DMS 273 (cell line): ENCODE measurements at regions not wholly inside any gene's neighbourhood (a gene's known extent, or its start where the extent isn't known, plus 50 kb on each side); places are given as distances from the start of the nearest gene placed in this dataset.
"Not testable (repeated sequence)": the region's sequence is repeated elsewhere in the genome, so short reads cannot be mapped to it uniquely, and the experiment has no call there.

Experiments used
- DNase-seq: peaks from one replicate; lab custom pipeline; 2025; ENCODE audit not compliant: unreplicated experiment; lab: John Stamatoyannopoulos, UW

- no peak for DNase-seq
Measured at GRCh38 chr2:160550048-160550447, 56.4 kb upstream of the RBMS1 start.

DNA sequence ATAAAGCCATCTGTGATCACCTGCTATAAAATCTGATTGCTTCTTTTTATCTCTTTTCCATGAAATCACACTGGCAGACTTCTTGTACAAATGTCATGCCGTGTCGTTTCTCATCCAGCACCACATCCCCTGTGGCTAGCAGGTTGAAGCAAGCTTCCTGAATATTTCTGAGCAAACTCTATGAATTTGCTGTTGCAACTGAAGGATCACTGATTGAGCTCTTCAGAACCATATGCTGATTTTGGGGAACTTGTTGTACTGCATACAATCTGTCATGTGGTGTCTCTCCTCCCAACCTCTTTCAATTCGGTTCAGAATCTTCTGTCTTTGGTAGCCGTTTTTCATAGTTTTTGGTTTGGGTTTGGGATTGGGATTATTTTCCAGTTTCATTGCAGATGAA, 57.7 kb upstream of the RBMS1 start:
- DNase-seq = no peak

- DNase-seq = no peak
Measured at GRCh38 chr2:160555420-160556071, 61.9 kb upstream of the RBMS1 start.

DNA sequence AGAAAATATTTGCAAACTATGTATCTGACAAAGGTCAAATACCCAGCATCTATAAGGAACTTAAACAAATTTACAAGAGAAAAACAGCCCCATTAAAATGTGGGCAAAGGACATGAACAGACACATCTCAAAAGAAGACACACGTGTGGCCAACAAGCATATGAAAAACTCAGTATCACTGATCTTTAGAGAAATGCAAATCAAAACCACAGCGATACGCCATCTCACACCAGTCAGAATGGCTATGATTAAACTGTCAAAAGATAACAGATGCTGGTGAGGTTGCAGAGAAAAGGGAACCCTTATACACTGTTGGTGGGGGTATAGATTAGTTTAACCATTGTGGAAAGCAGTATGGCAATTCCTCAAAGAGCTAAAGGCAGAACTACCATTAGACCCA, 64.3 kb upstream of the RBMS1 start:
- DNase-seq = no peak

- no peak for DNase-seq
Measured at GRCh38 chr2:160558531-160558930, 64.9 kb upstream of the RBMS1 start.

DNA sequence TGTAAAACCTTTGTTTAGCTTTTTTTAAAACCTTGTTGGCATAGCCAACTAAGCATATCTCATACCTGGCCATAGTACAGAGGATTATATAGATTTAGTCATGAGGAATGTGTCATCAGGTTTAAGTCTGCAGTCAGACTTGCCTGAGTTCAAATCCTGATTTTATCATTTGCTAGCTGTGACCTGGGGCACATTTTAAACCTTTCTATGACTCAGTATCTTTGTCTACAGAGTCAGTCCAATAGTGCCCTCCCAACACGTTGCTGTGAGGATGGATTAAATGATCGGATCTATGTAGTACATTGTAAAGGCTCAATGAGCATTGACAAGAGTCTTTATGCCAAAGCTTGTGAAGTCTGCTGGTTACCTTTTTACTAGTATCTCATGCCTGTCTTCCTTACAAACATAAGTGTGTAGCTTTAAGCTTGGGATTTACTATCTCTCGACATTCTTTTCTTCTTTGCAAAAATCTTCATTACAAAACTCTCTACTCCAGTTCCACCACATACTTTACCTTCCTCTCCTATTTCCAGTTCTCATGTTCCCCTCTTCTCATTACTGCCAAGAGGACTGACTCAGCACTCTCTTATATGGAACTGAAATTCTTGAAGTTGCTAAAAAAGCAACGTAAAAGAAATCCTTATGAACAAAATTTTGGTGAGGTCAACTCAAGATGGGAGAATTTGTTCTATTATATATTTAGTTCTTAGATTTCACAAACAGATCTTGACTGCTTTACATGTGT, 68.1 kb upstream of the RBMS1 start:
- DNase-seq = no peak

- no peak for DNase-seq
Measured at GRCh38 chr2:160562730-160563129, 69.1 kb upstream of the RBMS1 start.

GRCh38 chr2:160564591-160564990, 71.0 kb upstream of the RBMS1 start:
- DNase-seq = no peak

DNA sequence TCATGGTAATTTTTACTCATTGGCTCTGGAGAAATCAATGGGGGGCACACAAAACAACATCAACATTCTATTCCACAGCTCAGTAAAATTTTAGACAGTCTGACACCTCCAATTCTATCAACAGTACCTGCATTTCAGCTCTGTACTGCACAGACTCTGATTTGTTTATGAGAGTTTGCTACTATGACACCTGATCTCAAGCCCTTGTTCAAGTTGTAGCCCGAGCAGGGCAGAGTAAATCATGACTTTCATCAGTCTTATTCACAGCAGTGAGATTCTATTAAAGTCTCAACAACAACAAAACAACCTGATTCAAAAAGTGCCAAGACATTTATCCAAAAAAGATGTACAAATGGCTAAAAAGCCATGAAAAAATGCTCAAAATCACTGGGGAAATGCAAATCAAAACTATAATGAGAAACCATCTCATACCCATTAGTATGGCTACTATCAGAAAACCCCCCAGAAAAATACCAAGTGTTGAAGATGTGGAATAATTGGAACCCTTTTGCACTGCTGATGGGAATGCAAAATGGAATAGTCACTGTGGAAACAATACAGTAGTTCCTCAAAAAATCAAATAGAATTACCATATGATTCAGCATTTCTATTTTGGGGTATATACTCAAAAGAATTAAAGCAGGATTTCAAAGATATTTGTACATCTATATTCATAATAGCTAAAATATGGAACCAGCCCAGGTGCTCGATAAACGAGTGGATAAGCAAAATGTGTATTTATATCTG, 71.7 kb upstream of the RBMS1 start:
- DNase-seq = no peak

DNA sequence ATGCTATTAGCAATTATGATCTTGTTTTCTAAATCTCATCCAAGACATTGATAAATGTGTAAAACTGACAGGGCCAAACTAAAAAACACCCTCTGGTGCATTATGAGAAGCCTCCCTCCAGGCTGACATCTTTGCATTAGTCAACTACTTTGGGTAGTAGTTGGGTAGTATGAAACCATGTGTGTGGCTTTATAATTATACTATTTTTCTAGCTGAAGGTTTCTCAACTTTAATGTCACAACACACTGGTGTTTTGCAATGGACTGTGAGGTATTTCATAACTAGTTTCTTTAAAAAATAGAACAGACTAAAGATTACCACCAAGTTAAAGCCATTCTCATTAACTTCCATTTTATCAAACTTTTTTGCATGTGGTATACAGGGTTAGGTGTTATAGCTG, 73.1 kb upstream of the RBMS1 start:
- DNase-seq = no peak

DNA sequence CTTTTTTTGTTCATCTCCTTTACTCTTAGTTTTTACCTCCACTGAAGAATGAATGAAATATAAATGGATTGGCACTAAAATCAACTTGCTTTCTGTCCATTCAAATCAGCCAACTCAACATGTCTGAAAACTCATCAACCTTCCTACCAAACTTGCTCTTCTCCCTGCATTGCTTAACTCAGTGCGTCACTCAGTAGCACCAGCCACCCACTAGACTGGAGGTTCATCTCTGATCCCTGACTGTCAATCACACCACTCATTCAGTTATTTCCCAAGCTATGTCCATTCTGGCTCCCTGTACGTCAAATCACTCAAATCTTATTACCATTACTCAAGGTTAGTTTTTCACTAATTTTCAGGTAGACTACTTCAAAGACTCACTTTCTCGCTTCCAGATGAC, 75.2 kb upstream of the RBMS1 start:
- no peak for DNase-seq

GRCh38 chr2:160570376-160570775, 76.8 kb upstream of the RBMS1 start:
- no peak for DNase-seq

- no peak for DNase-seq
Measured at GRCh38 chr2:160574468-160575140, 81.0 kb upstream of the RBMS1 start.

GRCh38 chr2:160575368-160575767, 81.8 kb upstream of the RBMS1 start:
- DNase-seq = no peak

DNA sequence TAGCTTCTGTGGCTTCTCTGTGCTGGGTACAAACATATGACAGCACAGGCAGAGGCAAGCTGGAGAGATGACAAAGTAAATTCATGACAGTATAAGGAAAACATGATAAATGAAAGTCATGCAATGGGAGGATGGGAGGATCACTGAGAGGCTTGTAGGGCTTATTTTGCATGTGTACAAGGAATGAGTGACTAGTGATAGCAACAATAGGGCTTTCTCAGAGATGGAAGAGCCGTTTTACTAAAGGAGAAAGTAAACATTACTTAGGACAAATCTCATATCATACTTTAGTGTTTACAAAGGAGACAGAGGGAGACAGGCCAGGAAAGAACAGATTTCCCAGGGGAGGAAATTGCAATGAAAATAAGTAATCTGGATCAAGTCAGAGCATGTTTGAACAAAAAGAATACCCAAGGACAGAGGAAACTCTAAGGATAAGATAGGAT, 82.5 kb upstream of the RBMS1 start:
- no peak for DNase-seq

GRCh38 chr2:160577081-160577480, 83.5 kb upstream of the RBMS1 start:
- not testable (repeated sequence) for DNase-seq

DNA sequence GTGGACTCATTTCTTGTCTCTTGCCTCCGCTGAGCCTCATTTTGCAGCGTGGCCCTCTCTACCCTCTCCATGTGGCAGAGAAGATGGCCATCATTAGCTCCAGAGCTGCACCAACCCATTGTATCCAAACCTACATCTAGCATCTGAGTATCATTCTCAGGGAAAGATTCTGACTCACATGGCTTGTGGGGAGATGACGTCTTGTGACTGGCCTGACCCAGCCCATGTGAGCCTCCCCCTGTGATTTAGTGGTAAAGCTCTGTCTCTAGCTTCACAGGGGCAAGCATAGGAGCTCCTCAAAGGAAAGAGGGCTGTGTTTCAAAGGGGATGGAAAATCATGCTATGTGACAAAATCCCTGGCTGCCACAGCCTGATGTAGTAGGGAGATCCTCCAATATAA, 87.4 kb upstream of the RBMS1 start:
- DNase-seq = no peak

DNA sequence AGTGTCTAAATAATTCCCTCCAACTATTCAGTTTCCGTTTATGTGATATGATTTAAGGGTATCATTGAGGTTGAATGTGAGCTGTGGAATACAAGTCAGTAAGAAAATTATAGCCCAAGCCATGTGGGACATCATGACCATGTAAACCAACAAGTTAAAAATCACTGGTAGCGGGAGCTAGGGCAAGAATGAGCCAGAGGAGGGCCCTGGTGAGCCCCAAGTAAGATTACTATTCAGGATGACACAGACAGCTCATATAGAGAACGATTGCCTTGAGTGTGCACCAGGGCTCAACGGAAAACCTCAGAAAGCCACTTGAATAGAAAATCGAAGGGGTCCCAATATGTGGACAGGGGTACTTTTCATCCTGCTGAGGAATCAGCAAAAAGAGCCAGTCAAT, 87.8 kb upstream of the RBMS1 start:
- DNase-seq = peak; percentile 3

DNA sequence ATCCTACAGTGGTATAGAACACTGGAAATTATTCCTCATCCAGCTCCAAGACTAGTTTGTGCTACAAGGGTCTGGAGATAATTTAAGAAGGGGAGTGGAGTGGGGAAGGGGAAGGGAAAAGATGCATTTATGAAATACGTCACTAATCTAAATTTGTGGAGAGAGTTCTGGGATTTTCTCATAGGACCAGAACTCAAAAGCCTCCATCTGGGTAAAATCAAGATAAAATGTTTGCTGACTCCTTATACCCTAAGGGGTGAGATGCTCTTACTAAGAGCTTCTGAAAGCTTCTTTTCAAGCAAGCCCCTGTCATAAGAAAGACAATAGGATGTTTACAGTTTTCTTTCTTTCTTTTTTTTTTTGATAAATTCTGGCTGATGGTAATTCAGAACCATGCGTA, 88.5 kb upstream of the RBMS1 start:
- no peak for DNase-seq

GRCh38 chr2:160582490-160583145, 89.0 kb upstream of the RBMS1 start:
- DNase-seq = no peak

GRCh38 chr2:160583146-160583535, 89.5 kb upstream of the RBMS1 start:
- DNase-seq = peak; percentile 12
